SU-DHL-6 (cell line): ENCODE measurements at regions not wholly inside any gene's neighbourhood (a gene's known extent, or its start where the extent isn't known, plus 50 kb on each side); places are given as distances from the start of the nearest gene placed in this dataset.

Source experiments
- H2AFZ ChIP-seq: fragments of 200-600 bp; sonication (generic); 2 replicates; pipeline ENCODE4 v1.6.1; 2014; ENCODE audit warnings: low read depth, mild to moderate bottlenecking, moderate library complexity, mixed read lengths, antibody characterized with exemption, low read length; ENCODE audit not compliant: severe bottlenecking
- H3F3A ChIP-seq: fragments of 200-600 bp; shearing (Covaris generic); 2 replicates; pipeline ENCODE4 v1.6.0; 2016; ENCODE audit warnings: antibody characterized with exemption, mild to moderate bottlenecking; ENCODE audit not compliant: insufficient read depth
- H3K27ac ChIP-seq: fragments of 200-600 bp; sonication (generic); 2 replicates; pipeline ENCODE4 v1.5.1; 2016; ENCODE audit warnings: low read depth, mild to moderate bottlenecking, low read length, moderate library complexity, mixed read lengths
- H3K27me3 ChIP-seq: fragments of 200-600 bp; sonication (generic), shearing (Covaris generic); 2 replicates; pipeline ENCODE4 v1.6.0; 2014; ENCODE audit warnings: mild to moderate bottlenecking, low read length
- H3K36me3 ChIP-seq: fragments of 200-600 bp; sonication (generic); 2 replicates; pipeline ENCODE4 v1.6.1; 2014; ENCODE audit warnings: mild to moderate bottlenecking, low read length, mixed read lengths
- H3K4me2 ChIP-seq: fragments of 300-600, 200-600 bp; shearing (Covaris generic), sonication (generic); 2 replicates; pipeline ENCODE4 v1.6.0; 2014; ENCODE audit warnings: low read length, low read depth, mild to moderate bottlenecking; ENCODE audit not compliant: poor library complexity, severe bottlenecking
- H3K4me3 ChIP-seq: fragments of 200-600 bp; sonication (generic); 2 replicates; pipeline ENCODE4 v1.5.1; 2014; ENCODE audit warnings: antibody characterized with exemption, low read length, mild to moderate bottlenecking, mixed read lengths; ENCODE audit not compliant: insufficient read depth, poor library complexity, severe bottlenecking
- H3K79me2 ChIP-seq: fragments of 200-600 bp; sonication (generic); 2 replicates; pipeline ENCODE4 v1.6.1; 2014; ENCODE audit warnings: mild to moderate bottlenecking, low read length, moderate library complexity; ENCODE audit not compliant: insufficient read depth
- H3K9ac ChIP-seq: fragments of 200-600 bp; sonication (generic); 2 replicates; pipeline ENCODE4 v1.7.0; 2014; ENCODE audit warnings: mild to moderate bottlenecking, low read length
- H3K9me2 ChIP-seq: fragments of 200-600 bp; sonication (generic); replicated peaks from 2 replicates; pipeline ENCODE4 v1.6.1; 2014; ENCODE audit warnings: low read length; ENCODE audit not compliant: insufficient read depth
- H3K9me3 ChIP-seq: fragments of 200-600 bp; sonication (generic); 2 replicates; pipeline ENCODE4 v1.6.1; 2014; ENCODE audit warnings: low read length, mixed read lengths; ENCODE audit not compliant: insufficient read depth
- H4K20me1 ChIP-seq: fragments of 200-600 bp; sonication (generic); 2 replicates; pipeline ENCODE4 v1.6.1; 2014; ENCODE audit warnings: low read depth, mild to moderate bottlenecking, antibody characterized with exemption, low read length, moderate library complexity, mixed read lengths
- CTCF ChIP-seq: fragments of 200-600 bp; sonication (generic); IDR thresholded peaks from one replicate; pipeline ENCODE4 v1.5.1; 2017; ENCODE audit warnings: antibody characterized with exemption, mild to moderate bottlenecking, low read length, moderate library complexity; ENCODE audit not compliant: insufficient read depth, poor library complexity, severe bottlenecking
- EZH2phosphoT487 ChIP-seq: fragments of 200-600 bp; sonication (generic), shearing (Covaris generic); conservative IDR thresholded peaks from 2 replicates; pipeline ENCODE4 v1.6.1; 2018; ENCODE audit warnings: mild to moderate bottlenecking, antibody characterized with exemption, low read length, moderate library complexity, mixed read lengths

- H2AFZ ChIP-seq = no peak overlapping the region
- H3K79me2 ChIP-seq = no peaks in the 10 kb centered on the region
- no peaks in the 10 kb centered on the region for H4K20me1 ChIP-seq
- no peaks in the 10 kb centered on the region for H3K36me3 ChIP-seq
- H3K9me3 ChIP-seq = no peaks in the 10 kb centered on the region
- no peak overlapping the region for H3K4me2 ChIP-seq
- no peak overlapping the region for H3K4me3 ChIP-seq
- no peak overlapping the region for H3K9ac ChIP-seq
- no peak for TF ChIP-seq EZH2phosphoT487
- no peak for TF ChIP-seq CTCF
- H3K27ac ChIP-seq = no peak overlapping the region
- H3F3A ChIP-seq = no peaks in the 10 kb centered on the region
- no peaks in the 10 kb centered on the region for H3K9me2 ChIP-seq
- no peaks in the 10 kb centered on the region for H3K27me3 ChIP-seq
Measured at GRCh38 chr6:37559050-37559449, 59.4 kb upstream of the CCDC167 start.

GRCh38 chr6:37558646-37559045 is 59.0 kb upstream of the CCDC167 start:
- Histone ChIP-seq H3K4me3 (no peak overlapping the region), H3K27me3 (no peaks in the 10 kb centered on the region; the same call in 1 of the 2 replicates), H3F3A (no peaks in the 10 kb centered on the region), H3K9me2 (no peaks in the 10 kb centered on the region), H3K79me2 (no peaks in the 10 kb centered on the region), H3K36me3 (no peaks in the 10 kb centered on the region), H3K9ac (no peak overlapping the region), H3K9me3 (no peaks in the 10 kb centered on the region), H4K20me1 (no peaks in the 10 kb centered on the region), H3K27ac (no peak overlapping the region), H3K4me2 (no peak overlapping the region), H2AFZ (no peak overlapping the region)
- TF ChIP-seq CTCF = no peak
- TF ChIP-seq EZH2phosphoT487 = no peak

- Histone ChIP-seq H3K9ac (no peak overlapping the region), H3K4me2 (no peak overlapping the region), H3K27me3 (no peaks in the 10 kb centered on the region; the same call in 1 of the 2 replicates)
Measured at GRCh38 chr6:37558168-37558567, 58.5 kb upstream of the CCDC167 start.

More at GRCh38 chr6:37558168-37558567, 58.5 kb upstream of the CCDC167 start:
- H3K4me3 ChIP-seq = no peak overlapping the region
- TF ChIP-seq EZH2phosphoT487 = no peak
- TF ChIP-seq CTCF = no peak
- no peaks in the 10 kb centered on the region for H3K79me2 ChIP-seq
- no peaks in the 10 kb centered on the region for H4K20me1 ChIP-seq
- H2AFZ ChIP-seq = no peak overlapping the region
- no peaks in the 10 kb centered on the region for H3K9me3 ChIP-seq
- H3F3A ChIP-seq = no peaks in the 10 kb centered on the region
- H3K9me2 ChIP-seq = no peaks in the 10 kb centered on the region
- no peak overlapping the region for H3K27ac ChIP-seq
- H3K36me3 ChIP-seq = no peaks in the 10 kb centered on the region
